ENCODE measurements at regions not wholly inside any gene's neighbourhood (a gene's known extent, or its start where the extent isn't known, plus 50 kb on each side); places are given as distances from the start of the nearest gene placed in this dataset.

- no peak for TF ChIP-seq CTCF (conservative IDR thresholded peaks at IDR 0.05)
- TF ChIP-seq ZFX (IDR thresholded peaks at IDR 0.05): no peak
- H3K27ac ChIP-seq: no peak overlapping the region
Measured at GRCh38 chr7:156515911-156516790, 124.4 kb upstream of the RNF32 start.

GRCh38 chr7:156514851-156515250 is 125.7 kb upstream of the RNF32 start:
- H3K27ac ChIP-seq: no peak overlapping the region
- no peak for TF ChIP-seq CTCF (conservative IDR thresholded peaks at IDR 0.05)

GRCh38 chr7:156511426-156511825 is 129.1 kb upstream of the RNF32 start:
- no peak for TF ChIP-seq CTCF (conservative IDR thresholded peaks at IDR 0.05)
- TF ChIP-seq ZFX (IDR thresholded peaks at IDR 0.05): no peak
- no peak overlapping the region for H3K27ac ChIP-seq

- H3K27ac ChIP-seq: no peak overlapping the region
- TF ChIP-seq CTCF (conservative IDR thresholded peaks at IDR 0.05) (no peak), ZFX (IDR thresholded peaks at IDR 0.05) (no peak)
Measured at GRCh38 chr7:156510966-156511365, 129.6 kb upstream of the RNF32 start.

- TF ChIP-seq CTCF (conservative IDR thresholded peaks at IDR 0.05): no peak
- no peak for TF ChIP-seq ZFX (IDR thresholded peaks at IDR 0.05)
- no peak overlapping the region for H3K27ac ChIP-seq
Measured at GRCh38 chr7:156509216-156509615, 131.4 kb upstream of the RNF32 start.

GRCh38 chr7:156505876-156506275 is 134.7 kb upstream of the RNF32 start:
- TF ChIP-seq ZFX (IDR thresholded peaks at IDR 0.05) (no peak), CTCF (conservative IDR thresholded peaks at IDR 0.05) (no peak)

GRCh38 chr7:156504687-156505545 is 135.7 kb upstream of the RNF32 start:
- no peak overlapping the region for H3K27ac ChIP-seq
- TF ChIP-seq ZFX (IDR thresholded peaks at IDR 0.05) (no peak), CTCF (conservative IDR thresholded peaks at IDR 0.05) (no peak)

More at GRCh38 chr7:156505876-156506275, 134.7 kb upstream of the RNF32 start:
- no peak overlapping the region for H3K27ac ChIP-seq

Data from C4-2B (cell line).